GM13977 (cell line): ENCODE measurements at regions not wholly inside any gene's neighbourhood (a gene's known extent, or its start where the extent isn't known, plus 50 kb on each side); places are given as distances from the start of the nearest gene placed in this dataset.

Source experiments
- DNase-seq: peaks from one replicate; pipeline ENCODE4 v3.0.0; 2012; ENCODE audit warnings: low spot score
- in situ Hi-C: fragments of 300-500 bp; cut with MboI; formaldehyde crosslinking; loops from one replicate; pipeline ENCODE4 v1.12.0; 2022; ENCODE audit warnings: low sequenced_read_pairs, low pct_unique_long_range_greater_than_20kb, mixed read lengths, inconsistent platforms; ENCODE audit not compliant: unreplicated experiment
- TF ChIP-seq, protein P1 (sequence below): IDR thresholded peaks from 2 replicates; pipeline ENCODE4 v1.5.1; 2012; ENCODE audit warnings: mild to moderate bottlenecking, control low read depth; ENCODE audit not compliant: insufficient read depth; ENCODE audit errors: extremely low read depth, missing control alignments

GRCh38 chr18:33944493-33944892 is 280.2 kb downstream of the NOL4 start:
- TF ChIP-seq, protein P1, sequence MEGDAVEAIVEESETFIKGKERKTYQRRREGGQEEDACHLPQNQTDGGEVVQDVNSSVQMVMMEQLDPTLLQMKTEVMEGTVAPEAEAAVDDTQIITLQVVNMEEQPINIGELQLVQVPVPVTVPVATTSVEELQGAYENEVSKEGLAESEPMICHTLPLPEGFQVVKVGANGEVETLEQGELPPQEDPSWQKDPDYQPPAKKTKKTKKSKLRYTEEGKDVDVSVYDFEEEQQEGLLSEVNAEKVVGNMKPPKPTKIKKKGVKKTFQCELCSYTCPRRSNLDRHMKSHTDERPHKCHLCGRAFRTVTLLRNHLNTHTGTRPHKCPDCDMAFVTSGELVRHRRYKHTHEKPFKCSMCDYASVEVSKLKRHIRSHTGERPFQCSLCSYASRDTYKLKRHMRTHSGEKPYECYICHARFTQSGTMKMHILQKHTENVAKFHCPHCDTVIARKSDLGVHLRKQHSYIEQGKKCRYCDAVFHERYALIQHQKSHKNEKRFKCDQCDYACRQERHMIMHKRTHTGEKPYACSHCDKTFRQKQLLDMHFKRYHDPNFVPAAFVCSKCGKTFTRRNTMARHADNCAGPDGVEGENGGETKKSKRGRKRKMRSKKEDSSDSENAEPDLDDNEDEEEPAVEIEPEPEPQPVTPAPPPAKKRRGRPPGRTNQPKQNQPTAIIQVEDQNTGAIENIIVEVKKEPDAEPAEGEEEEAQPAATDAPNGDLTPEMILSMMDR = no peak
- in situ Hi-C loops = no loop called here
- no peak for DNase-seq

DNA sequence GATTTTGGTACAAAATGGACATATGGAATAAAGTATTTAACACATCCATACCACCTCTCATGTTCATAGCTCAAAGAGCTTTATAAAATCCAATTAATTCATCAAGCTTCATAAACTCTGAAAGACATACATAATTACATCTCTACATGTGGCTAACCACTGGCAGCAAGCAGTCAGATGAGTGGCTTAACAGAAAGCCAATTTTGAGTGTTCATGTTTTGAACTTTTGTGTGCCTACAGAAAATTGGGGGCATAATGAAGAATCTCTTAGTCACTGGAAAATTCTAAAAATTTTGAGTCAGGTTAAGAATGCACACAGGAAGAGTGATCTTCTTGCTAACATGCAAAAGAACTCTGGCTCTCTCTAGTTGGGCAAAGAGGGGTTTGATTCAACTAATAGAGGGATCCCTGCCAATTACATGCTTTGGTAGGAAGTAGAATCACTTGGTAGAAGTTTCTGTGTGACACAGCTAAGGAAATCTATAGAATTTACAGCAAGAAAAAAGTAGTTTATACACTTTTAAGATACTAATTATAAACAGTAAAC is 287.4 kb downstream of the NOL4 start:
- in situ Hi-C loops = no loop called here
- TF ChIP-seq, protein P1 = no peak
- DNase-seq = no peak

DNA sequence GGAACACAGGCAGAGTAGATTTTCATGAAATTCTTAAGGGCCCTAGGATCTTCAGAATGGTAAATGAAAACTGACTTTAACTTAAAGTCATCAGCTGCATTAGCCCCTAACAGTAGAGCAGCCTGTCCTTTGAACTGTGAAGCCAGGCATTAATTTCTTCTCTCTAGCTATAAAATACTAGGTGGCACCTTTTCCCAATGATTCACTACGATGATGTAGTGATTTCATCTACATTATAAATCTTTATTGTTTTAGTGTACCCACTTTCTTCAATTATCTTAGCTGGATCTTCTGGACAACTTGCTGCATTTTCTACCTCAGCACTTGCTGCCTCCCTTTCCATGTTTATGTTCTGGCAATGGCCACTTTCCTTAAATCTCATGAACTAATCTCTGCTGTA is 290.5 kb downstream of the NOL4 start:
- TF ChIP-seq, protein P1 = no peak
- DNase-seq = no peak
- in situ Hi-C loops = no loop called here

GRCh38 chr18:33928231-33928630 is 296.5 kb downstream of the NOL4 start:
- DNase-seq = no peak
- TF ChIP-seq, protein P1 = no peak
- in situ Hi-C loops = no loop called here

GRCh38 chr18:33924576-33924975 is 300.1 kb downstream of the NOL4 start:
- in situ Hi-C loops = no loop called here
- DNase-seq = no peak
- TF ChIP-seq, protein P1 = no peak

GRCh38 chr18:33923980-33924379 is 300.7 kb downstream of the NOL4 start:
- TF ChIP-seq, protein P1 = no peak
- DNase-seq = no peak
- in situ Hi-C loops = no loop called here

- in situ Hi-C loops = no loop called here
Observed at GRCh38 chr18:33918571-33918970, 306.1 kb downstream of the NOL4 start.

More at GRCh38 chr18:33918571-33918970, 306.1 kb downstream of the NOL4 start:
- no peak for DNase-seq
- TF ChIP-seq, protein P1 = no peak
